ENCODE measurements at regions not wholly inside any gene's neighbourhood (a gene's known extent, or its start where the extent isn't known, plus 50 kb on each side); places are given as distances from the start of the nearest gene placed in this dataset.

- no peaks in the 10 kb centered on the region for H3K4me1 Mint-ChIP-seq (ENCODE audit: unreplicated experiment)
- H3K36me3 Mint-ChIP-seq (ENCODE audit: low read depth, unreplicated experiment), result no peaks in the 10 kb centered on the region
- no peaks in the 10 kb centered on the region for H3K9me3 Mint-ChIP-seq (ENCODE audit: unreplicated experiment)
- no peak for TF ChIP-seq CTCF (IDR thresholded peaks at IDR 0.05; ENCODE audit: unreplicated experiment)
- H3K27ac Mint-ChIP-seq (ENCODE audit: unreplicated experiment), result no peak overlapping the region
- H3K27me3 Mint-ChIP-seq (ENCODE audit: unreplicated experiment), result peaks cover 3% of the 10 kb centered on the region
- no peak for DNase-seq (ENCODE audit: low spot score)
- H3K4me3 Mint-ChIP-seq (ENCODE audit: unreplicated experiment), result no peak overlapping the region
Observed at GRCh38 chr5:13412040-13412595, 532.4 kb downstream of the DNAH5 start.

GRCh38 chr5:13408616-13409015 is 535.9 kb downstream of the DNAH5 start:
- no peak overlapping the region for H3K4me3 Mint-ChIP-seq (ENCODE audit: unreplicated experiment)
- H3K36me3 Mint-ChIP-seq (ENCODE audit: low read depth, unreplicated experiment), result no peaks in the 10 kb centered on the region
- H3K27ac Mint-ChIP-seq (ENCODE audit: unreplicated experiment), result no peak overlapping the region
- H3K27me3 Mint-ChIP-seq (ENCODE audit: unreplicated experiment), result peaks cover 3% of the 10 kb centered on the region
- H3K4me1 Mint-ChIP-seq (ENCODE audit: unreplicated experiment), result no peaks in the 10 kb centered on the region
- no peaks in the 10 kb centered on the region for H3K9me3 Mint-ChIP-seq (ENCODE audit: unreplicated experiment)
- no peak for TF ChIP-seq CTCF (IDR thresholded peaks at IDR 0.05; ENCODE audit: unreplicated experiment)
- no peak for DNase-seq (ENCODE audit: low spot score)

DNA sequence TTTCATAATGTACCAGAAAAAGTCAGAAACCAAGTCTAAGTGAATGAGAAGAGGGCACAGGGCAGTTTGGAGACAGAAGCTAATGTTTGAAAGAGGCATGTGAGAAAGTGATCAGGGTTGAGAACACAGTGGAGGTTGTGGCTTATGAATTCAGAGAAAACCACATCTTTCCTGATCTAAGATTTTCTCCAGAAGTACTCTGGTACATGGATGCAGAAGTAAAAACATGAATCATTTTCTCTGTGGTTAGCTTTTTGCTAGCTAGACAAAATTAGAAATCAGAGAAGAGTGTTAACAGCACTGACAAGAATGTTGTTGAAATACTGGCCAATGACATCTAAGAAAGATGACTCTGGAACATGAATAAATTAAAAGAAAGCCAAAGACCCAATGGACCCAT is 541.1 kb downstream of the DNAH5 start:
- TF ChIP-seq CTCF (IDR thresholded peaks at IDR 0.05; ENCODE audit: unreplicated experiment), result no peak
- Mint-ChIP-seq H3K9me3 (ENCODE audit: unreplicated experiment) (no peaks in the 10 kb centered on the region), H3K27ac (ENCODE audit: unreplicated experiment) (no peak overlapping the region), H3K4me3 (ENCODE audit: unreplicated experiment) (no peak overlapping the region), H3K36me3 (ENCODE audit: low read depth, unreplicated experiment) (no peaks in the 10 kb centered on the region), H3K4me1 (ENCODE audit: unreplicated experiment) (no peaks in the 10 kb centered on the region), H3K27me3 (ENCODE audit: unreplicated experiment) (no peaks in the 10 kb centered on the region)
- DNase-seq (ENCODE audit: low spot score), result no peak

GRCh38 chr5:13385066-13385465 is 559.4 kb downstream of the DNAH5 start:
- Mint-ChIP-seq H3K4me1 (ENCODE audit: unreplicated experiment) (no peaks in the 10 kb centered on the region), H3K27ac (ENCODE audit: unreplicated experiment) (no peak overlapping the region), H3K27me3 (ENCODE audit: unreplicated experiment) (peaks cover 1% of the 10 kb centered on the region), H3K4me3 (ENCODE audit: unreplicated experiment) (no peak overlapping the region), H3K36me3 (ENCODE audit: low read depth, unreplicated experiment) (no peaks in the 10 kb centered on the region), H3K9me3 (ENCODE audit: unreplicated experiment) (no peaks in the 10 kb centered on the region)
- DNase-seq (ENCODE audit: low spot score), result no peak
- no peak for TF ChIP-seq CTCF (IDR thresholded peaks at IDR 0.05; ENCODE audit: unreplicated experiment)

DNA sequence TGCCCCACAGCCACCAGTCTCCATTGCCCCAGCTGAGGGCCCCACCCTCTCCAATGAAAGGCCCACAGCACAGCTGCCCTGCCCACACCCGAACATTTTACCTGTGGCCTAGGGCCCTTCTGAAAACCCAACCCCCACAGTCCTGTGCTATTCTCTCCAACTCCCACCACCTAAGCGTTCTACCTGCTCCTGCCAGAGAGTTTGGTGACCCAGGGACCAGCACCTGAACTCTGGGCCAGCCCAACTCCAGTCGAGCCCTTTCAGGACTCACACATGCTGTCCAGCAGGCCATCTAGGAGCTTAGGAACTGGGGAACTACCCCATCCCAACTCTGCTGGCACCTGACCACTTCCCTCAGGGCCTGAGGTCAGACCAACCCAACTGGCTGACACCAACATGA is 562.3 kb downstream of the DNAH5 start:
- Mint-ChIP-seq H3K4me1 (ENCODE audit: unreplicated experiment) (no peaks in the 10 kb centered on the region), H3K9me3 (ENCODE audit: unreplicated experiment) (no peaks in the 10 kb centered on the region), H3K27ac (ENCODE audit: unreplicated experiment) (no peak overlapping the region), H3K36me3 (ENCODE audit: low read depth, unreplicated experiment) (no peaks in the 10 kb centered on the region), H3K4me3 (ENCODE audit: unreplicated experiment) (no peak overlapping the region), H3K27me3 (ENCODE audit: unreplicated experiment) (no peaks in the 10 kb centered on the region)
- no peak for DNase-seq (ENCODE audit: low spot score)
- TF ChIP-seq CTCF (IDR thresholded peaks at IDR 0.05; ENCODE audit: unreplicated experiment), result no peak
